Mucosa of descending colon (tissue), 3 donors: ENCODE measurements at regions not wholly inside any gene's neighbourhood (a gene's known extent, or its start where the extent isn't known, plus 50 kb on each side); places are given as distances from the start of the nearest gene placed in this dataset.

Experiments used
- ATAC-seq: fragments of 200-7000 bp; cut with Tn5 transposase; one replicate; pipeline ENCODE4 v1.9.1; 2020; ENCODE audit warnings: mild to moderate bottlenecking, moderate library complexity
- DNase-seq, 3 donors: peaks; one replicate each; pipeline ENCODE4 v3.0.0-alpha.2; 2020
- H3K36me3 ChIP-seq: fragments of 200-600 bp; one replicate; pipeline ENCODE4 v1.8.0; 2021; ENCODE audit warnings: low read depth, mild to moderate bottlenecking
- H3K4me1 ChIP-seq: fragments of 200-600 bp; one replicate; pipeline ENCODE4 v1.8.0; 2021; ENCODE audit warnings: low read depth, mild to moderate bottlenecking
- H3K4me3 ChIP-seq: fragments of 200-600 bp; one replicate; pipeline ENCODE4 v1.8.0; 2021; ENCODE audit warnings: mild to moderate bottlenecking
- H3K9me3 ChIP-seq: fragments of 200-600 bp; one replicate; pipeline ENCODE4 v1.8.0; 2021; ENCODE audit warnings: mild to moderate bottlenecking
- CTCF ChIP-seq: fragments of 200-600 bp; IDR thresholded peaks from one replicate; pipeline ENCODE4 v1.8.0; 2022; ENCODE audit warnings: antibody characterized with exemption, mild to moderate bottlenecking
- intact Hi-C, 2 donors: fragments of 100-400 bp; cut with DNase I in 1 of 2; cut with micrococcal nuclease in 1 of 2; formaldehyde crosslinking; loops; one replicate each; pipeline versions ENCODE4 v1.11.0 to v1.11.1; 2022; cut with DNase I, micrococcal nuclease
- donor health status: DM: no; HTN: no; CAD: no; lungs with moderate emphysema.
- donor health status: DM: no; HTN: no; CAD: no.
- donor health status: DM: no; HTN: yes; CAD: no.

- TF ChIP-seq CTCF = no peak
- H3K36me3 ChIP-seq = no peaks in the 10 kb centered on the region
- no peak overlapping the region for H3K4me3 ChIP-seq
- DNase-seq = no peak
- ATAC-seq = no peak
- no peaks in the 10 kb centered on the region for H3K9me3 ChIP-seq
- no peaks in the 10 kb centered on the region for H3K4me1 ChIP-seq
- intact Hi-C loops = no loop called here
Observed at GRCh38 chr4:181083757-181084361, 1159.3 kb upstream of the TENM3 start.

- H3K36me3 ChIP-seq = no peaks in the 10 kb centered on the region
- no peaks in the 10 kb centered on the region for H3K4me1 ChIP-seq
- intact Hi-C loops = no loop called here
- ATAC-seq (no peak), DNase-seq (no peak)
- TF ChIP-seq CTCF = no peak
- no peak overlapping the region for H3K4me3 ChIP-seq
- no peaks in the 10 kb centered on the region for H3K9me3 ChIP-seq
Observed at GRCh38 chr4:181085557-181085956, 1157.6 kb upstream of the TENM3 start.

DNA sequence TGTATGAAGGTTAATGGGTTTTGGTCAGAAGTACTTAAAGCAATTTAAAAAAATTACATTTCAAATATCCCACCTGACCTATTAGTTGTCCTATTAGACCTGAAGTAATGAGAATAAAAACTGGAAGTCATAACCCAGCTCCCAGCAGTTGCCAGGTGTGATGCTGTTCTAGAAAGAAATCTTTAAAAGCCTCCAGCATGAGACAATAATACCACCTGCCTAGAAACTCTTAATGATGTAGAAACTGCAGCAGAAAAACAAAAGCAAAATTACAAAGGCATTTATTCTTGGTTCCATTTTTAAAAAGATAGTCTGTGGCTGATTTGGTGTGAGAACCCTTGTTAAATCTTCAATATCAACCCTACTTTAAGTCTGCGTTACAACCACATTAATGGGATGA, 1137.7 kb upstream of the TENM3 start:
- ATAC-seq = no peak
- no peak overlapping the region for H3K4me3 ChIP-seq
- TF ChIP-seq CTCF = no peak
- H3K36me3 ChIP-seq = no peaks in the 10 kb centered on the region
- DNase-seq = no peak
- intact Hi-C loops = no loop called here
- no peaks in the 10 kb centered on the region for H3K4me1 ChIP-seq
- no peaks in the 10 kb centered on the region for H3K9me3 ChIP-seq

- Histone ChIP-seq H3K36me3 (no peaks in the 10 kb centered on the region), H3K4me1 (no peaks in the 10 kb centered on the region), H3K4me3 (no peak overlapping the region), H3K9me3 (no peaks in the 10 kb centered on the region)
- no peak for TF ChIP-seq CTCF
- intact Hi-C loops = no loop called here
- DNase-seq (no peak), ATAC-seq (no peak)
Observed at GRCh38 chr4:181106398-181106797, 1136.8 kb upstream of the TENM3 start.

GRCh38 chr4:181108237-181108636, 1135.0 kb upstream of the TENM3 start:
- no peak overlapping the region for H3K4me3 ChIP-seq
- no peaks in the 10 kb centered on the region for H3K9me3 ChIP-seq
- no peak for ATAC-seq
- no peak for DNase-seq
- TF ChIP-seq CTCF = no peak
- no peaks in the 10 kb centered on the region for H3K4me1 ChIP-seq
- intact Hi-C loops = no loop called here
- H3K36me3 ChIP-seq = no peaks in the 10 kb centered on the region

DNA sequence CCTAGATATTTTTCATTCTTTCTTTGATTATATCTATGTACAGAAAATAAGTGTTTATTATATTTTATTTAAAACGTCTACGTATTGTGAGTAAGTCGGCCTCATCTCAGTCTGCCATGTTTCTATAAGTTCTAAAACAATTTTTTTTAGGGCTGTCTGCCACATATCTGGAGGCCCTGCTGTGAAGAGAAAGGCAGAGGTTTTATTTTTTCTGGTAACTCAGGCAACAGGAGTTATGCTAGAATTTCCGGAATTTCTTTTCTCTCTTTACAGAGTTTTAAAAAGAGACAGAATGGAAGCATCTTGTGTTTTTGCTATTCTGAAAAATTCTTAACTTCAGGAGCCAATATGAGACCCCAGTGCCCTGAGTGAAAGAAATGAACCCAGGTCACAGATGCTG, 1124.0 kb upstream of the TENM3 start:
- DNase-seq (no peak), ATAC-seq (no peak)
- no peak overlapping the region for H3K4me3 ChIP-seq
- H3K36me3 ChIP-seq = no peaks in the 10 kb centered on the region
- TF ChIP-seq CTCF = no peak
- H3K9me3 ChIP-seq = no peaks in the 10 kb centered on the region
- intact Hi-C loops = no loop called here
- H3K4me1 ChIP-seq = no peaks in the 10 kb centered on the region
